GM12878 (cell line): ENCODE measurements at regions not wholly inside any gene's neighbourhood (a gene's known extent, or its start where the extent isn't known, plus 50 kb on each side); places are given as distances from the start of the nearest gene placed in this dataset.

Experiments used
- ATAC-seq: fragments of 200-7000 bp; cut with Tn5 transposase; 3 replicates; pipeline ENCODE4 v1.9.1; 2020; ENCODE audit warnings: mild to moderate bottlenecking, moderate library complexity
- BruUV-seq: library from RNA; stranded (reverse); fragments of 400-500 nt; replicated peaks from 2 replicates; lab custom pipeline; 2021; lab: Mats Ljungman, UMichigan
- CTCF ChIA-PET: fragments of 300-600 bp; sonication (Branson Sonifier 250); formaldehyde crosslinking; extraction: SDS; loops from one replicate; lab custom pipeline; 2021; ENCODE audit warnings: inconsistent platforms; lab: Yijun Ruan, JAX
- POLR2A ChIA-PET: fragments of 350-600 bp; formaldehyde crosslinking; extraction: SDS; loops from one replicate; lab custom pipeline; 2021; ENCODE audit warnings: inconsistent platforms; lab: Charles Lee
- RAD21 ChIA-PET: fragments of 300-600 bp; sonication (Branson Sonifier 250); formaldehyde crosslinking; loops from one replicate; lab custom pipeline; 2023; ENCODE audit warnings: antibody characterized with exemption; ENCODE audit not compliant: unreplicated experiment; lab: Charles Lee
- SMC1A ChIA-PET: fragments of 300-600 bp; sonication (Branson Sonifier 250); formaldehyde crosslinking; loops from one replicate; lab custom pipeline; 2023; ENCODE audit not compliant: unreplicated experiment, uncharacterized antibody; lab: Charles Lee
- DNase-seq: peaks from one replicate; pipeline ENCODE4 v3.0.0-alpha.2; 2011; ENCODE audit warnings: low read depth, low spot score
- FAIRE-seq: peaks from 3 replicates; lab custom pipeline; 2011; peaks lifted over from hg19 to GRCh38; lab: Jason Lieb, UNC
- H2AFZ ChIP-seq: 2 replicates; pipeline ENCODE4 v1.6.0; 2011; ENCODE audit warnings: low read depth, low read length, control low read depth; ENCODE audit not compliant: control insufficient read depth
- H3K27ac ChIP-seq: 2 replicates; pipeline ENCODE4 v1.5.1; 2011; ENCODE audit warnings: control low read depth; ENCODE audit not compliant: control insufficient read depth, insufficient read depth
- H3K27me3 ChIP-seq, 2 experiments: replicated peaks in 1 of 2; 2 replicates each; pipeline versions ENCODE4 v1.6.0 to v1.6.1; 2011; ENCODE audit warnings: low read length in 1 of 2; ENCODE audit not compliant: control insufficient read depth in 2 of 2, insufficient read depth in 2 of 2
- H3K36me3 ChIP-seq, 2 experiments: 2 replicates each; pipeline ENCODE4 v1.5.1; 2011; ENCODE audit warnings: low read length in 1 of 2; ENCODE audit not compliant: control insufficient read depth in 2 of 2, insufficient read depth in 2 of 2
- H3K4me1 ChIP-seq: 2 replicates; pipeline ENCODE4 v1.6.1; 2011; ENCODE audit warnings: mild to moderate bottlenecking, low read length, moderate library complexity, mixed read lengths; ENCODE audit not compliant: control insufficient read depth, insufficient read depth
- H3K4me2 ChIP-seq: 2 replicates; pipeline ENCODE4 v1.6.0; 2011; ENCODE audit warnings: control low read depth; ENCODE audit not compliant: control insufficient read depth, insufficient read depth
- H3K4me3 ChIP-seq: fragments of 200-600 bp; sonication (generic); 2 replicates; pipeline ENCODE4 v1.5.1; 2016
- H3K79me2 ChIP-seq: 2 replicates; pipeline ENCODE4 v1.6.0; 2011; ENCODE audit warnings: low read length; ENCODE audit not compliant: control insufficient read depth, insufficient read depth
- H3K9ac ChIP-seq: 2 replicates; pipeline ENCODE4 v1.8.0; 2011; ENCODE audit warnings: low read length, control low read depth, mixed read lengths; ENCODE audit not compliant: control insufficient read depth, insufficient read depth
- H3K9me3 ChIP-seq: replicated peaks from 3 replicates; pipeline ENCODE4 v1.5.1; 2011; ENCODE audit warnings: mild to moderate bottlenecking, low read length; ENCODE audit not compliant: control insufficient read depth, insufficient read depth
- H4K20me1 ChIP-seq: 2 replicates; pipeline ENCODE4 v1.6.0; 2011; ENCODE audit not compliant: control insufficient read depth, insufficient read depth
- CBFB ChIP-seq: IDR thresholded peaks from 2 replicates; pipeline ENCODE4 v1.6.1; 2016; ENCODE audit warnings: antibody characterized with exemption, low read depth
- CHD1 ChIP-seq: IDR thresholded peaks from 2 replicates; pipeline ENCODE4 v1.6.1; 2012; ENCODE audit warnings: low read depth, low read length, improper control_type of control experiment
- E2F4 ChIP-seq: IDR thresholded peaks from 2 replicates; pipeline ENCODE4 v1.6.1; 2012; ENCODE audit warnings: low read depth, low read length, improper control_type of control experiment
- E4F1 ChIP-seq: fragments of 450-650 bp; IDR thresholded peaks from 2 replicates; pipeline ENCODE4 v1.6.1; 2018; ENCODE audit warnings: borderline replicate concordance, mild to moderate bottlenecking; ENCODE audit not compliant: partially characterized antibody
- EED ChIP-seq: sonication (generic); IDR thresholded peaks from 2 replicates; pipeline ENCODE4 v1.6.1; 2016; ENCODE audit warnings: antibody characterized with exemption, low read depth
- JUNB ChIP-seq: IDR thresholded peaks from 2 replicates; pipeline ENCODE4 v1.6.1; 2016; ENCODE audit warnings: antibody characterized with exemption, mild to moderate bottlenecking
- MEF2A ChIP-seq: IDR thresholded peaks from 2 replicates; pipeline ENCODE4 v1.6.1; 2011; ENCODE audit warnings: low read depth, mild to moderate bottlenecking, low read length, moderate library complexity; ENCODE audit not compliant: insufficient read depth
- RAD21 ChIP-seq: IDR thresholded peaks from 2 replicates; pipeline ENCODE4 v1.6.1; 2011; ENCODE audit warnings: mild to moderate bottlenecking, low read depth, low read length, moderate library complexity; ENCODE audit not compliant: insufficient read depth
- RB1 ChIP-seq: fragments of 450-650 bp; formaldehyde crosslinking; IDR thresholded peaks from 2 replicates; pipeline ENCODE4 v1.6.1; 2017; ENCODE audit warnings: mild to moderate bottlenecking, borderline replicate concordance
- RFX5 ChIP-seq: IDR thresholded peaks from 2 replicates; pipeline ENCODE4 v1.6.1; 2011; ENCODE audit warnings: low read depth, low read length, improper control_type of control experiment
- RUNX3 ChIP-seq: IDR thresholded peaks from 2 replicates; pipeline ENCODE4 v1.6.1; 2012; ENCODE audit warnings: low read length, inconsistent platforms
- SRF ChIP-seq, 2 experiments: IDR thresholded peaks; 2 replicates each; pipeline ENCODE4 v1.6.1; 2011; ENCODE audit warnings: low read depth in 2 of 2, low read length in 2 of 2, mild to moderate bottlenecking in 1 of 2, moderate library complexity in 1 of 2
- TBL1XR1 ChIP-seq: IDR thresholded peaks from 2 replicates; pipeline ENCODE4 v1.6.1; 2012; ENCODE audit warnings: low read depth, low read length, improper control_type of control experiment
- YY1 ChIP-seq: IDR thresholded peaks from 2 replicates; pipeline ENCODE4 v1.6.1; 2011; ENCODE audit warnings: low read depth, mild to moderate bottlenecking, low read length
- ZBED1 ChIP-seq: IDR thresholded peaks from 2 replicates; pipeline ENCODE4 v1.6.1; 2016; ENCODE audit warnings: borderline replicate concordance
- ZBTB40 ChIP-seq: fragments of 450-650 bp; IDR thresholded peaks from 2 replicates; pipeline ENCODE4 v1.6.1; 2016; ENCODE audit warnings: mild to moderate bottlenecking, moderate library complexity, borderline replicate concordance
- ZNF24 ChIP-seq: fragments of 450-650 bp; IDR thresholded peaks from 2 replicates; pipeline ENCODE4 v1.6.1; 2017; ENCODE audit warnings: antibody characterized with exemption, mild to moderate bottlenecking
- WGBS: methylation state at CpG from one replicate; pipeline ENCODE4 v1.1.6; 2016; ENCODE audit warnings: low lambda C conversion rate; ENCODE audit not compliant: insufficient replicate concordance, insufficient coverage; ENCODE audit errors: missing lambda C conversion rate; 5-methylcytosine and 5-hydroxymethylcytosine counted together
- in situ Hi-C: fragments of 300-500 bp; cut with MboI; formaldehyde crosslinking; loops from 9 replicates; pipeline ENCODE4 v1.14.3; 2018; ENCODE audit warnings: mixed read lengths
- intact Hi-C: fragments of 100-400 bp; cut with micrococcal nuclease; formaldehyde crosslinking; loops from one replicate; pipeline ENCODE4 v1.14.2; 2022; ENCODE audit not compliant: unreplicated experiment

- no peak for TF ChIP-seq JUNB
- no peak for TF ChIP-seq RAD21
Observed at GRCh38 chr10:128471151-128471550, 344.9 kb upstream of the MKI67 start (continued).

GRCh38 chr10:128472196-128472595, 346.0 kb upstream of the MKI67 start:
- Histone ChIP-seq H3K4me1 (no peaks in the 10 kb centered on the region), H3K79me2 (no peaks in the 10 kb centered on the region), H3K9ac (no peak overlapping the region), H2AFZ (no peak overlapping the region), H3K27me3 (no peaks in the 10 kb centered on the region), H3K9me3 (no peaks in the 10 kb centered on the region), H3K4me2 (no peak overlapping the region), H4K20me1 (no peaks in the 10 kb centered on the region), H3K4me3 (no peak overlapping the region), H3K36me3 (no peaks in the 10 kb centered on the region), H3K27ac (no peak overlapping the region)
- BruUV-seq: no TSS peak
- no peak for FAIRE-seq
- in situ Hi-C loops (no loop called here), intact Hi-C loops (no loop called here)
- ChIA-PET RAD21 (no interaction called here), CTCF (no interaction called here), POLR2A (no interaction called here), SMC1A (no interaction called here)
- WGBS: 21% methylated on average over 11 of the region's 11 CpGs
- ATAC-seq: no peak
- DNase-seq: no peak
- TF ChIP-seq ZBED1 (no peak), RFX5 (no peak), E2F4 (no peak), RB1 (no peak), EED (no peak), CHD1 (no peak), TBL1XR1 (no peak), MEF2A (no peak), E4F1 (no peak), ZBTB40 (no peak), RUNX3 (no peak), YY1 (no peak), SRF (IDR thresholded peaks at IDR 0.05; ENCODE audit: low read depth in 2 of 2, low read length in 2 of 2) (no peak), ZNF24 (no peak), CBFB (no peak)
